DOHH2 (cell line): ENCODE measurements at regions not wholly inside any gene's neighbourhood (a gene's known extent, or its start where the extent isn't known, plus 50 kb on each side); places are given as distances from the start of the nearest gene placed in this dataset.

Source experiments
- CTCF ChIP-seq: fragments of 200-600 bp; sonication (generic); IDR thresholded peaks from one replicate; pipeline ENCODE4 v1.5.1; 2014; ENCODE audit warnings: antibody characterized with exemption, mild to moderate bottlenecking, low read depth, low read length; ENCODE audit not compliant: poor library complexity, severe bottlenecking
- EZH2phosphoT487 ChIP-seq: fragments of 200-600 bp; sonication (generic); IDR thresholded peaks from 2 replicates; pipeline ENCODE4 v1.6.1; 2017; ENCODE audit warnings: borderline replicate concordance, mild to moderate bottlenecking, antibody characterized with exemption, low read length, moderate library complexity, mixed read lengths

- TF ChIP-seq CTCF: no peak
- no peak for TF ChIP-seq EZH2phosphoT487
These were observed 535.8 kb downstream of the TBL1XR1 start for GRCh38 chr3:176661432-176661964.
